H1 (cell line): ENCODE measurements at regions not wholly inside any gene's neighbourhood (a gene's known extent, or its start where the extent isn't known, plus 50 kb on each side); places are given as distances from the start of the nearest gene placed in this dataset.

Experiments
- CTCF ChIA-PET: fragments of 300-600 bp; sonication (Branson Sonifier 250); formaldehyde crosslinking; loops from one replicate; lab custom pipeline; 2021; ENCODE audit not compliant: partially characterized antibody; lab: Charles Lee
- POLR2A ChIA-PET: fragments of 300-600 bp; sonication (Branson Sonifier 250); formaldehyde crosslinking; loops from one replicate; lab custom pipeline; 2021; ENCODE audit warnings: inconsistent platforms; ENCODE audit not compliant: partially characterized antibody; lab: Charles Lee
- DNase-seq, 2 experiments: peaks; one replicate each; pipeline versions ENCODE4 v3.0.0 to v3.0.0-alpha.2; 2010 to 2022; ENCODE audit warnings: low spot score in 2 of 2, low read depth in 1 of 2, mixed read lengths in 1 of 2
- FAIRE-seq: peaks from 2 replicates; lab custom pipeline; 2011; peaks lifted over from hg19 to GRCh38; lab: Jason Lieb, UNC
- H2AFZ ChIP-seq: 2 replicates; pipeline ENCODE4 v1.8.1; 2012; ENCODE audit warnings: low read length, inconsistent platforms
- H2AK5ac ChIP-seq: 2 replicates; pipeline ENCODE4 v1.6.1; 2013; ENCODE audit warnings: low read depth, low read length
- H2BK120ac ChIP-seq: replicated peaks from 2 replicates; pipeline ENCODE3; 2013; ENCODE audit warnings: low read depth, low read length, inconsistent platforms
- H2BK12ac ChIP-seq: 2 replicates; pipeline ENCODE4 v1.6.1; 2013; ENCODE audit warnings: low read depth, low read length
- H2BK15ac ChIP-seq: 2 replicates; pipeline ENCODE4 v1.6.1; 2013; ENCODE audit warnings: low read length
- H2BK20ac ChIP-seq: 2 replicates; pipeline ENCODE4 v1.6.1; 2013; ENCODE audit warnings: low read length
- H2BK5ac ChIP-seq: 2 replicates; pipeline ENCODE4 v1.6.1; 2013; ENCODE audit warnings: low read depth, low read length
- H3K14ac ChIP-seq: 2 replicates; pipeline ENCODE4 v1.6.1; 2013; ENCODE audit warnings: inconsistent platforms; ENCODE audit not compliant: insufficient read length
- H3K18ac ChIP-seq: 2 replicates; pipeline ENCODE4 v1.6.1; 2013; ENCODE audit warnings: low read length; ENCODE audit errors: extremely low read depth
- H3K23ac ChIP-seq: 2 replicates; pipeline ENCODE4 v1.6.1; 2013; ENCODE audit warnings: inconsistent platforms; ENCODE audit not compliant: insufficient read length
- H3K23me2 ChIP-seq: 2 replicates; pipeline ENCODE4 v1.6.1; 2013; ENCODE audit warnings: low read depth, low read length
- H3K27ac ChIP-seq: 2 replicates; pipeline ENCODE4 v1.6.1; 2011; ENCODE audit warnings: low read depth, low read length, inconsistent platforms
- H3K27me3 ChIP-seq, 4 experiments: replicated peaks in 1 of 4; 1 replicate in 1 of 4; 2 replicates in 3 of 4; pipeline versions ENCODE4 v1.6.1 to v1.8.1; 2011 to 2013; ENCODE audit warnings: low read length in 3 of 4, mild to moderate bottlenecking in 3 of 4, inconsistent platforms in 2 of 4, mixed read lengths in 2 of 4, moderate library complexity in 1 of 4; ENCODE audit not compliant: control insufficient read depth in 3 of 4, insufficient read depth in 3 of 4; ENCODE audit errors: extremely low read depth in 1 of 4
- H3K36me3 ChIP-seq, 4 experiments: 2 replicates each; pipeline versions ENCODE4 v1.6.1 to v1.8.1; 2011 to 2013; ENCODE audit warnings: mild to moderate bottlenecking in 4 of 4, low read length in 3 of 4, moderate library complexity in 2 of 4, control low read depth in 1 of 4, inconsistent platforms in 1 of 4; ENCODE audit not compliant: insufficient read depth in 4 of 4, control insufficient read depth in 2 of 4
- H3K4ac ChIP-seq: replicated peaks from 2 replicates; pipeline ENCODE3; 2013; ENCODE audit warnings: low read length, low read depth, mixed read lengths, inconsistent platforms; ENCODE audit not compliant: insufficient read length
- H3K4me1 ChIP-seq, 4 experiments: replicated peaks in 1 of 4; 1 replicate in 1 of 4; 2 replicates in 3 of 4; pipeline versions ENCODE4 v1.6.1 to v1.8.1; 2011 to 2013; ENCODE audit warnings: low read length in 3 of 4, inconsistent platforms in 2 of 4, mixed read lengths in 1 of 4; ENCODE audit not compliant: insufficient read depth in 4 of 4, control insufficient read depth in 3 of 4
- H3K4me2 ChIP-seq, 2 experiments: 2 replicates each; pipeline versions ENCODE4 v1.6.1 to v1.8.1; 2011 to 2013; ENCODE audit warnings: low read depth in 2 of 2, low read length in 2 of 2, control low read depth in 1 of 2, inconsistent platforms in 1 of 2, mild to moderate bottlenecking in 1 of 2; ENCODE audit not compliant: insufficient read depth in 1 of 2
- H3K4me3 ChIP-seq, 4 experiments: fragments of 200-600, 300-600 bp in 1 of 4; sonication (generic), shearing (Covaris generic), sonication (Bioruptor Twin) in 1 of 4; 2 replicates each; pipeline versions ENCODE4 v1.5.1 to v1.8.1; 2011 to 2016; ENCODE audit warnings: low read length in 4 of 4, low read depth in 3 of 4, control low read depth in 2 of 4, inconsistent platforms in 2 of 4, mild to moderate bottlenecking in 2 of 4, mixed read lengths in 1 of 4, moderate library complexity in 1 of 4; ENCODE audit not compliant: insufficient read depth in 2 of 4; ENCODE audit errors: extremely low read depth in 1 of 4
- H3K56ac ChIP-seq: replicated peaks from 2 replicates; pipeline ENCODE3; 2013; ENCODE audit warnings: low read depth, mild to moderate bottlenecking, mixed read lengths, low read length, inconsistent platforms; ENCODE audit not compliant: insufficient read length
- H3K79me1 ChIP-seq: 2 replicates; pipeline ENCODE4 v1.6.1; 2013; ENCODE audit warnings: low read depth, low read length, control low read depth
- H3K79me2 ChIP-seq, 2 experiments: 2 replicates each; pipeline versions ENCODE4 v1.6.1 to v1.8.1; 2012 to 2013; ENCODE audit warnings: low read length in 2 of 2, mild to moderate bottlenecking in 2 of 2, inconsistent platforms in 1 of 2; ENCODE audit not compliant: insufficient read depth in 2 of 2, control insufficient read depth in 1 of 2
- H3K9ac ChIP-seq, 4 experiments: replicated peaks in 1 of 4; 1 replicate in 1 of 4; 2 replicates in 3 of 4; pipeline versions ENCODE4 v1.6.1 to v1.8.1; 2011 to 2013; ENCODE audit warnings: low read depth in 3 of 4, low read length in 3 of 4, control low read depth in 2 of 4, mild to moderate bottlenecking in 2 of 4, moderate library complexity in 2 of 4, inconsistent platforms in 1 of 4; ENCODE audit errors: extremely low read depth in 1 of 4
- H3K9me3 ChIP-seq, 2 experiments: 2 replicates each; pipeline versions ENCODE4 v1.6.1 to v1.8.1; 2012 to 2013; ENCODE audit warnings: mild to moderate bottlenecking in 2 of 2, moderate library complexity in 2 of 2, control low read depth in 1 of 2, inconsistent platforms in 1 of 2, low read depth in 1 of 2, low read length in 1 of 2, mixed read lengths in 1 of 2; ENCODE audit not compliant: insufficient read depth in 2 of 2
- H4K20me1 ChIP-seq, 2 experiments: replicated peaks in 1 of 2; 2 replicates each; pipeline versions ENCODE3 to v1.8.1; 2011 to 2013; ENCODE audit warnings: inconsistent platforms in 2 of 2, low read length in 2 of 2, mild to moderate bottlenecking in 1 of 2; ENCODE audit not compliant: insufficient read depth in 2 of 2, control insufficient read depth in 1 of 2
- H4K5ac ChIP-seq: 2 replicates; pipeline ENCODE4 v1.6.1; 2013; ENCODE audit warnings: low read length, low read depth, mixed read lengths, inconsistent platforms; ENCODE audit not compliant: insufficient read length
- H4K8ac ChIP-seq: 2 replicates; pipeline ENCODE4 v1.8.0; 2013; ENCODE audit warnings: mild to moderate bottlenecking, moderate library complexity, low read length, inconsistent platforms; ENCODE audit not compliant: insufficient read depth; ENCODE audit errors: extremely low read depth
- H4K91ac ChIP-seq: replicated peaks from 2 replicates; pipeline ENCODE3; 2013; ENCODE audit warnings: low read length, mixed read lengths, inconsistent platforms; ENCODE audit not compliant: insufficient read length
- KDM1A ChIP-seq: fragments of 200-600, 300-600 bp; sonication (generic); IDR thresholded peaks from 2 replicates; pipeline ENCODE4 v1.7.1; 2016; ENCODE audit warnings: mild to moderate bottlenecking, low read length, borderline replicate concordance
- ZNF274 ChIP-seq: IDR thresholded peaks from 2 replicates; pipeline ENCODE4 v1.7.0; 2012; ENCODE audit warnings: low read length, borderline replicate concordance; ENCODE audit errors: extremely low read depth
- WGBS, 2 experiments: shearing (Covaris generic) in 1 of 2; methylation state at CpG; one replicate each; pipeline versions ENCODE4 v1.1.6 to v1.1.7; 2013 to 2015; ENCODE audit warnings: low lambda C conversion rate in 2 of 2, mixed read lengths in 2 of 2, inconsistent platforms in 1 of 2, low coverage in 1 of 2, missing lambda C conversion rate in 1 of 2; ENCODE audit not compliant: insufficient replicate concordance in 2 of 2, insufficient coverage in 1 of 2, insufficient read length in 1 of 2; ENCODE audit errors: extremely low coverage in 1 of 2, missing lambda C conversion rate in 1 of 2; 5-methylcytosine and 5-hydroxymethylcytosine counted together

DNA sequence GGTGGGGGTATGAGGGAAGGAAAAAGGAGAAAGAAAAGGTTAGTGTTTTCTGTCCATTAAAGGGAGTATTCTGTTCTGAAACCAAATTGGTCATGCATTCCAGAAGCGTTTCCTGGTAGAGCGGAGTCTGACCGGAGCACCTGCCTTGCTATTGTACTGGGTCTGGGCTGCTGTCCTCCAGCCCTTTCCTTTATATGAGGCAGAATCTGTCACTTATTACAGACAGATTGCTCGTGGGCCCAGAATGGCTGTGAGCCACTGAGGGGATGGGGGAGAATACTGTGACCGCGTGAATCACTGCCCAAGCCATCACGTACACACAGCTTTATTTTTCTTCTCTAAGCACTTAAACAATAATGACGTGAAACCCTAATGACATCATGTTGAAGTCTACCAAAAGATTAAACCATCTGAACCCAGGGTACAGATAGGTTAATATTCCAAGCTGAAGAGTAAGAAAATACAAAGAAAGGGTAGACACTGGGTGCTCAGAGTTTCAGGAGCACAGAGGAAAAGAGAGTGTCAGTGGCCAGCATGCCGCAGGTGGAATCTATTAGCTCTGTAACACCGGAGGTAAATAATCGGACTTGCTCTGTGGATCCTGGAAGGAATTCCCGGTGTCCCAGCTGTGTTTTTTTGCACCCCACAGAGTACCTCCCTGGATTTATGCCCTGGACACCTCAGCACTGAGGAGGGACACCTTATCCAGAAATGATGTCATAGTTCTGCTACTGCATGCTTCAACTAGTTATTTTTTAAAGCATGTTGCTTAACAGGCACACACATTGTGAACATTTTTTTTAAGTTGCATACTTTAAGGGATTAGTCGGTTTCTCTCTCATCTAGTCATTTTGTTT lies 573.3 kb downstream of the PKHD1 start:
- Histone ChIP-seq H3K27ac (no peak overlapping the region), H2BK20ac (no peak overlapping the region), H2BK12ac (no peak overlapping the region), H3K4me2 (no peak overlapping the region), H3K79me1 (no peaks in the 10 kb centered on the region), H2AK5ac (no peak overlapping the region), H3K4ac (no peak overlapping the region), H3K9me3 (no peaks in the 10 kb centered on the region), H4K91ac (no peak overlapping the region), H2BK120ac (no peak overlapping the region), H3K23me2 (no peaks in the 10 kb centered on the region), H3K56ac (no peak overlapping the region), H3K4me1 (no peaks in the 10 kb centered on the region), H4K5ac (no peak overlapping the region), H4K20me1 (no peaks in the 10 kb centered on the region), H2AFZ (0 out of 2 replicates have a peak overlapping the region, but pooled peaks have one; percentile 7), H3K23ac (no peak overlapping the region), H3K14ac (no peak overlapping the region), H3K27me3 (no peaks in the 10 kb centered on the region), H4K8ac (no peak overlapping the region), H3K9ac (no peak overlapping the region), H3K36me3 (no peaks in the 10 kb centered on the region), H3K79me2 (no peaks in the 10 kb centered on the region), H2BK15ac (no peak overlapping the region), H3K18ac (no peak overlapping the region), H3K4me3 (no peak overlapping the region), H2BK5ac (no peak overlapping the region)
- CTCF ChIA-PET, result interaction anchor here (0.6 to 1.1 kb wide), 4 partner anchors 20 to 162 kb away, joined by 3 read pairs; no protein-coding TSS in a partner anchor
- WGBS, 2 experiments, result 89% methylated on average over 13 of the region's 13 CpGs; no CpG with 5 or more reads in 1 of the 2 experiments
- FAIRE-seq, result no peak
- TF ChIP-seq ZNF274, result no peak
- no peak for TF ChIP-seq KDM1A
- POLR2A ChIA-PET, result no interaction called here
- DNase-seq, result no peak
